Kidney (tissue), 13 donors: ENCODE measurements at regions not wholly inside any gene's neighbourhood (a gene's known extent, or its start where the extent isn't known, plus 50 kb on each side); places are given as distances from the start of the nearest gene placed in this dataset.

ENCODE experiments used
- DNase-seq, 5 donors: peaks; one replicate each; pipeline ENCODE4 v3.0.0-alpha.2; 2013 to 2020
- FAIRE-seq: peaks from 2 replicates; lab custom pipeline; 2012; peaks lifted over from hg19 to GRCh38; lab: Jason Lieb, UNC
- H3K27ac ChIP-seq, 2 donors: one replicate each; pipeline ENCODE4 v1.7.0; 2013; ENCODE audit warnings: low read depth in 2 of 2, low read length in 2 of 2, inconsistent platforms in 1 of 2
- H3K27me3 ChIP-seq: one replicate; pipeline ENCODE4 v1.7.1; 2013; ENCODE audit warnings: low read length, inconsistent platforms; ENCODE audit not compliant: control insufficient read depth, insufficient read depth
- H3K36me3 ChIP-seq, 3 donors: one replicate each; pipeline versions ENCODE4 v1.7.0 to v1.7.1; 2013; ENCODE audit warnings: low read length in 3 of 3, control low read depth in 1 of 3, inconsistent platforms in 1 of 3; ENCODE audit not compliant: insufficient read depth in 3 of 3, control insufficient read depth in 2 of 3
- H3K4me1 ChIP-seq, 3 donors: one replicate each; pipeline versions ENCODE4 v1.7.0 to v1.7.1; 2013; ENCODE audit warnings: low read length in 3 of 3, inconsistent platforms in 1 of 3, low read depth in 1 of 3; ENCODE audit not compliant: control insufficient read depth in 2 of 3, insufficient read depth in 2 of 3
- H3K4me3 ChIP-seq, 3 donors: one replicate each; pipeline versions ENCODE4 v1.7.0 to v1.8.1; 2013; ENCODE audit warnings: low read length in 3 of 3, control low read depth in 1 of 3, inconsistent platforms in 1 of 3
- H3K9ac ChIP-seq, 3 donors: one replicate each; pipeline versions ENCODE4 v1.7.0 to v1.7.1; 2013; ENCODE audit warnings: low read length in 3 of 3, control low read depth in 1 of 3, inconsistent platforms in 1 of 3
- H3K9me3 ChIP-seq, 3 donors: one replicate each; pipeline versions ENCODE4 v1.7.0 to v1.7.1; 2013; ENCODE audit warnings: low read length in 3 of 3, control low read depth in 1 of 3, inconsistent platforms in 1 of 3; ENCODE audit not compliant: control insufficient read depth in 2 of 3, insufficient read depth in 1 of 3
- intact Hi-C: fragments of 100-400 bp; cut with DNase I; formaldehyde crosslinking; loops from one replicate; pipeline ENCODE4 v1.11.1; 2022
- TF ChIP-seq, protein P1 (sequence below): IDR thresholded peaks from 3 replicates; pipeline ENCODE4 v1.5.1; 2012; ENCODE audit warnings: mild to moderate bottlenecking, moderate library complexity, borderline replicate concordance; ENCODE audit not compliant: insufficient read depth; ENCODE audit errors: extremely low read depth
- donor health status: control.
- donor health status: control.
- donor health status: control.
- donor health status: control.
- donor health status: control.
- donor health status: DM: yes; HTN: yes; CAD: no.
- donor health status: Normal renal cell carcinoma (clear cell type).

GRCh38 chr15:62578960-62579359 lies 413.9 kb upstream of the C2CD4B start:
- TF ChIP-seq, protein P1, sequence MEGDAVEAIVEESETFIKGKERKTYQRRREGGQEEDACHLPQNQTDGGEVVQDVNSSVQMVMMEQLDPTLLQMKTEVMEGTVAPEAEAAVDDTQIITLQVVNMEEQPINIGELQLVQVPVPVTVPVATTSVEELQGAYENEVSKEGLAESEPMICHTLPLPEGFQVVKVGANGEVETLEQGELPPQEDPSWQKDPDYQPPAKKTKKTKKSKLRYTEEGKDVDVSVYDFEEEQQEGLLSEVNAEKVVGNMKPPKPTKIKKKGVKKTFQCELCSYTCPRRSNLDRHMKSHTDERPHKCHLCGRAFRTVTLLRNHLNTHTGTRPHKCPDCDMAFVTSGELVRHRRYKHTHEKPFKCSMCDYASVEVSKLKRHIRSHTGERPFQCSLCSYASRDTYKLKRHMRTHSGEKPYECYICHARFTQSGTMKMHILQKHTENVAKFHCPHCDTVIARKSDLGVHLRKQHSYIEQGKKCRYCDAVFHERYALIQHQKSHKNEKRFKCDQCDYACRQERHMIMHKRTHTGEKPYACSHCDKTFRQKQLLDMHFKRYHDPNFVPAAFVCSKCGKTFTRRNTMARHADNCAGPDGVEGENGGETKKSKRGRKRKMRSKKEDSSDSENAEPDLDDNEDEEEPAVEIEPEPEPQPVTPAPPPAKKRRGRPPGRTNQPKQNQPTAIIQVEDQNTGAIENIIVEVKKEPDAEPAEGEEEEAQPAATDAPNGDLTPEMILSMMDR, result no peak
- Histone ChIP-seq H3K36me3 (no peaks in the 10 kb centered on the region), H3K9me3 (no peaks in the 10 kb centered on the region), H3K4me1 (no peaks in the 10 kb centered on the region), H3K9ac (no peak overlapping the region), H3K27me3 (no peaks in the 10 kb centered on the region), H3K27ac (no peak overlapping the region), H3K4me3 (no peak overlapping the region)
- intact Hi-C loops, result no loop called here
- FAIRE-seq (no peak), DNase-seq (no peak)

- Histone ChIP-seq H3K4me1 (no peaks in the 10 kb centered on the region), H3K4me3 (no peak overlapping the region), H3K9me3 (no peaks in the 10 kb centered on the region), H3K9ac (no peak overlapping the region), H3K27me3 (no peaks in the 10 kb centered on the region), H3K27ac (no peak overlapping the region), H3K36me3 (no peaks in the 10 kb centered on the region)
- no peak for DNase-seq
- FAIRE-seq, result no peak
- TF ChIP-seq, protein P1, result no peak
- intact Hi-C loops, result no loop called here
These were observed 414.8 kb upstream of the C2CD4B start for GRCh38 chr15:62579842-62580241.

DNA sequence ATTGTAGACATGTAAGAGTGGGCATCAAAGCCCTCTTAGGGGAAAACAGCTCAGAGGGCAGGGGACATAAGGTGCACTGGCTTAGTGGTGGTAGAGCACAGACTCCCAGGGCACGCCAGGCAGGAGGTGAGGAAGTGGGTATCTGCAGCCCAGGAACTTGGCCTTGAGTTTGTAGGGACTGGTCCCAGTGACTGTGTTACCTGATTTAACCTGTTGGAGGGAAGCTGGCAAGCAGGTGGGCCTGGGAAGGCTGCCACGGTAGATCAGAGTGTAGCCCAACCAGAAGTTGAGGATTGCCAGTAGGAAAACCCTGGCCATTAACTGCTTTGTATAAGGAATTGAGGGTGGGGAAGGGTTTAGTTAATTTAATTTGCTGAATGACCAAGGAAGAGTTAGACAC lies 417.5 kb upstream of the C2CD4B start:
- H3K4me1 ChIP-seq, result no peaks in the 10 kb centered on the region

More for the DNA sequence above, 417.5 kb upstream of the C2CD4B start:
- DNase-seq (no peak), FAIRE-seq (no peak)
- TF ChIP-seq, protein P1, result no peak
- no peak overlapping the region for H3K27ac ChIP-seq
- no peak overlapping the region for H3K4me3 ChIP-seq
- no peak overlapping the region for H3K9ac ChIP-seq
- no peaks in the 10 kb centered on the region for H3K36me3 ChIP-seq
- intact Hi-C loops, result no loop called here
- H3K9me3 ChIP-seq, result no peaks in the 10 kb centered on the region
- H3K27me3 ChIP-seq, result no peaks in the 10 kb centered on the region
